Transverse colon (tissue), 4 donors: ENCODE measurements at regions not wholly inside any gene's neighbourhood (a gene's known extent, or its start where the extent isn't known, plus 50 kb on each side); places are given as distances from the start of the nearest gene placed in this dataset.

Experiments used
- DNase-seq: peaks from one replicate; pipeline ENCODE4 v3.0.0-alpha.2; 2019
- H3K27ac ChIP-seq, 4 donors: fragments of 200-600 bp; sonication (generic); 2 replicates each; pipeline ENCODE4 v1.5.1; 2016 to 2018; ENCODE audit warnings: inconsistent platforms in 4 of 4
- H3K27me3 ChIP-seq: fragments of 200-600 bp; sonication (generic); 2 replicates; pipeline ENCODE4 v1.5.1; 2017; ENCODE audit warnings: inconsistent platforms
- H3K36me3 ChIP-seq, 4 donors: fragments of 200-600 bp; sonication (generic); 2 replicates each; pipeline ENCODE4 v1.5.1; 2017 to 2019; ENCODE audit warnings: inconsistent platforms in 4 of 4
- H3K4me1 ChIP-seq, 4 donors: fragments of 200-600 bp; sonication (generic); 2 replicates each; pipeline ENCODE4 v1.5.1; 2017 to 2020; ENCODE audit warnings: inconsistent platforms in 4 of 4
- H3K4me3 ChIP-seq, 4 donors: fragments of 200-600 bp; sonication (generic); 1 replicate in 1 of 4; 2 replicates in 3 of 4; pipeline versions ENCODE4 v1.5.1 to v1.6.1; 2017 to 2019; ENCODE audit warnings: inconsistent platforms in 4 of 4
- H3K9me3 ChIP-seq, 2 donors: fragments of 200-600 bp; sonication (generic); 2 replicates each; pipeline ENCODE4 v1.5.1; 2017 to 2019; ENCODE audit warnings: inconsistent platforms in 2 of 2
- EP300 ChIP-seq: sonication (generic); formaldehyde crosslinking; IDR thresholded peaks from one replicate; pipeline ENCODE4 v1.6.1; 2017; ENCODE audit warnings: antibody characterized with exemption, low read depth
- POLR2A ChIP-seq: fragments of 450-650 bp; IDR thresholded peaks from one replicate; pipeline ENCODE4 v1.6.1; 2016; ENCODE audit warnings: antibody characterized with exemption, mild to moderate bottlenecking, moderate library complexity
- POLR2AphosphoS5 ChIP-seq, 3 donors: sonication (generic); formaldehyde crosslinking; IDR thresholded peaks; one replicate each; pipeline ENCODE4 v1.6.1; 2016; ENCODE audit warnings: antibody characterized with exemption in 3 of 3
- WGBS, 2 donors: methylation state at CpG; one replicate each; pipeline ENCODE4 v1.1.5; 2018; ENCODE audit warnings: low coverage in 1 of 2; 5-methylcytosine and 5-hydroxymethylcytosine counted together
- in situ Hi-C, 4 donors: fragments of 200-750 bp; cut with MboI; loops; one replicate each; pipeline versions ENCODE4 v1.15.0 to v1.15.1; 2017; ENCODE audit warnings: low sequenced_read_pairs in 3 of 4, low pct_ligation_motif_present in 1 of 4, low pct_unique_long_range_greater_than_20kb in 1 of 4
- intact Hi-C: fragments of 100-400 bp; cut with DNase I; formaldehyde crosslinking; loops from one replicate; pipeline ENCODE4 v1.15.1; 2023; ENCODE audit warnings: low total_unique reads
- TF ChIP-seq, protein P1 (sequence below), 5 experiments: fragments of 200-600 bp in 3 of 5; fragments of 450-650 bp in 2 of 5; sonication (generic) in 3 of 5; IDR thresholded peaks; 1 replicate in 2 of 5; 2 replicates in 3 of 5; pipeline ENCODE4 v1.5.1; 2016 to 2017; ENCODE audit warnings: antibody characterized with exemption in 5 of 5, inconsistent platforms in 3 of 5, mild to moderate bottlenecking in 2 of 5, moderate library complexity in 1 of 5

DNA sequence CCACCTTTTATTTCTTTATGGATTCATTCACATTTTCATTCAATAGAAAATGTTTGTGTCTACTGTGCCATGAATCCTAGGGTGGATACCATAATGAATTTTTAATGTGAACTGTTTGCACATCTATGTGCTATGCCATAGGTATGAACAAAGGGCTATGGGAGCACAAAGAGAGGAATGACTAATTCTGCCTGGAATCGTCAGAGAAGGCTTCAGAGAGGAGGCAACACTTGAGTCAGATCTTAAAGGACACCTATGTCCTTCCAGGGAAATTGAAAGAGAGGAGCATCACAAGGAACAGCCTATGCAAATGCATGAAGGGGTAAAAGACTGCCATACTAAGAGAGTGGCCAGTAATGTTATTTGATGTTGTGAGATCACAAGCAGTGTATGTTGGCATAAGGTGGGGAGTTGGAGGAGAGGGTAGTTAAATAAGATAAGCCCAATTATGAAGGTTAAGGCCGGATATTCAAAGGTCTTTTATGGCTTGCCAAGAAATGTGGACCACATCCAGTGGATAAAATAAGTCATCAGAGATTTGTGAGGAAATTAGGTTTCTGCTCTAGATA is 246.7 kb downstream of the GRIN2B start:
- intact Hi-C loops = no loop called here
- in situ Hi-C loops = loop anchor here in 1 of 4 donors (25.0 kb wide), 1 partner anchor 428 kb away; no protein-coding TSS in a partner anchor
- TF ChIP-seq POLR2AphosphoS5 (IDR thresholded peaks at IDR 0.05) = no peak
- Histone ChIP-seq H3K4me3 (no peak overlapping the region), H3K4me1 (peaks cover 0 to 4% (median 0%) of the 10 kb centered on the region in 4 donors), H3K27me3 (no peaks in the 10 kb centered on the region), H3K27ac (no peak overlapping the region), H3K36me3 (no peaks in the 10 kb centered on the region), H3K9me3 (no peaks in the 10 kb centered on the region)
- no peak for DNase-seq
- WGBS, 2 donors = 24 to 56% methylated on average over 1 to 2 of the region's 2 CpGs

- in situ Hi-C loops (loop anchor here in 1 of 4 donors (25.0 kb wide), 1 partner anchor 435 kb away; no protein-coding TSS in a partner anchor), intact Hi-C loops (no loop called here)
- Histone ChIP-seq H3K4me3 (no peak overlapping the region), H3K9me3 (no peaks in the 10 kb centered on the region), H3K27ac (no peak overlapping the region), H3K4me1 (no peaks in the 10 kb centered on the region), H3K36me3 (no peaks in the 10 kb centered on the region), H3K27me3 (no peaks in the 10 kb centered on the region)
- TF ChIP-seq POLR2A (no peak), POLR2AphosphoS5 (IDR thresholded peaks at IDR 0.05) (no peak), EP300 (no peak)
- TF ChIP-seq, protein P1, sequence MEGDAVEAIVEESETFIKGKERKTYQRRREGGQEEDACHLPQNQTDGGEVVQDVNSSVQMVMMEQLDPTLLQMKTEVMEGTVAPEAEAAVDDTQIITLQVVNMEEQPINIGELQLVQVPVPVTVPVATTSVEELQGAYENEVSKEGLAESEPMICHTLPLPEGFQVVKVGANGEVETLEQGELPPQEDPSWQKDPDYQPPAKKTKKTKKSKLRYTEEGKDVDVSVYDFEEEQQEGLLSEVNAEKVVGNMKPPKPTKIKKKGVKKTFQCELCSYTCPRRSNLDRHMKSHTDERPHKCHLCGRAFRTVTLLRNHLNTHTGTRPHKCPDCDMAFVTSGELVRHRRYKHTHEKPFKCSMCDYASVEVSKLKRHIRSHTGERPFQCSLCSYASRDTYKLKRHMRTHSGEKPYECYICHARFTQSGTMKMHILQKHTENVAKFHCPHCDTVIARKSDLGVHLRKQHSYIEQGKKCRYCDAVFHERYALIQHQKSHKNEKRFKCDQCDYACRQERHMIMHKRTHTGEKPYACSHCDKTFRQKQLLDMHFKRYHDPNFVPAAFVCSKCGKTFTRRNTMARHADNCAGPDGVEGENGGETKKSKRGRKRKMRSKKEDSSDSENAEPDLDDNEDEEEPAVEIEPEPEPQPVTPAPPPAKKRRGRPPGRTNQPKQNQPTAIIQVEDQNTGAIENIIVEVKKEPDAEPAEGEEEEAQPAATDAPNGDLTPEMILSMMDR (IDR thresholded peaks at IDR 0.05) = no peak
- 11 to 43% methylated on average over 1 of the region's 1 CpG for WGBS, 2 donors
- DNase-seq = no peak
These were observed 253.7 kb downstream of the GRIN2B start for GRCh38 chr12:13727707-13728195.

- Histone ChIP-seq H3K9me3 (no peaks in the 10 kb centered on the region), H3K27ac (no peak overlapping the region), H3K27me3 (no peaks in the 10 kb centered on the region), H3K36me3 (no peaks in the 10 kb centered on the region), H3K4me3 (no peak overlapping the region), H3K4me1 (no peaks in the 10 kb centered on the region)
- intact Hi-C loops (no loop called here), in situ Hi-C loops (loop anchor here in 1 of 4 donors (25.0 kb wide), 1 partner anchor 437 kb away; no protein-coding TSS in a partner anchor)
- no peak for DNase-seq
- 40 to 63% methylated on average over 1 of the region's 1 CpG for WGBS, 2 donors
- TF ChIP-seq EP300 (no peak), POLR2AphosphoS5 (IDR thresholded peaks at IDR 0.05) (no peak), POLR2A (no peak)
- TF ChIP-seq, protein P1 (IDR thresholded peaks at IDR 0.05) = no peak
These were observed 256.4 kb downstream of the GRIN2B start for GRCh38 chr12:13725049-13725448.

DNA sequence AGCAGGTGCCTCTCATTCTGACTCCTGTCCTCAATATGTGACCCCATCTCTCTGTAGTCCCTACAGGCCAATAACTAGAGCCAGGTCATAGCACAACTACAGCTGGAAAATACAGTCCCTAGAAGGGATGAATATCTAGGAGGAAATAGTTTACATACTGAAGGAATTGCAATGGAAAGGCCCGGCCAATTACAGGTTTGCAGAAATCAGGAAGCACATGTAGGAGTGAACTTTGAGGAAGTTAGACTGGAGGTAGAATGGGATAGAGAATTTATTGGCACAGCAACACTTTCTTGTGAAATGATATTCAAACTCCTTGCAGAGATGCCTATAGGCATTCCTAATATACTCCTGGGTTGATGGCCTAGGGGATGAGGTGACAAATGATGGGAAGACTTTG is 257.3 kb downstream of the GRIN2B start:
- H3K4me3 ChIP-seq = no peak overlapping the region
- WGBS, 2 donors = 58% methylated on average over 1 of the region's 1 CpG; no CpG with 5 or more reads in 1 of the 2 donors
- in situ Hi-C loops = no loop called here
- no peak for DNase-seq
- no peak overlapping the region for H3K27ac ChIP-seq
- intact Hi-C loops = no loop called here
- peaks cover 0 to under 1% (median 0%) of the 10 kb centered on the region in 4 donors for H3K4me1 ChIP-seq
- no peaks in the 10 kb centered on the region for H3K36me3 ChIP-seq
- no peak for TF ChIP-seq POLR2A
- TF ChIP-seq, protein P1 (IDR thresholded peaks at IDR 0.05) = no peak
- TF ChIP-seq POLR2AphosphoS5 (IDR thresholded peaks at IDR 0.05) = no peak
- TF ChIP-seq EP300 = no peak
- no peaks in the 10 kb centered on the region for H3K9me3 ChIP-seq
- H3K27me3 ChIP-seq = no peaks in the 10 kb centered on the region
